ENCODE measurements at regions not wholly inside any gene's neighbourhood (a gene's known extent, or its start where the extent isn't known, plus 50 kb on each side); places are given as distances from the start of the nearest gene placed in this dataset.

GRCh38 chr2:172244419-172245130, 141.9 kb upstream of the DLX2 start:
- no peaks in the 10 kb centered on the region for H3K36me3 ChIP-seq (ENCODE audit: insufficient read depth, low read length)
- H2AFZ ChIP-seq (ENCODE audit: low read length, unreplicated experiment) = no peak overlapping the region
- H3K27ac ChIP-seq (ENCODE audit: low read depth, low read length) = no peak overlapping the region
- no peaks in the 10 kb centered on the region for H3K79me2 ChIP-seq (ENCODE audit: control insufficient read depth, insufficient read depth, low read length, unreplicated experiment)
- H3K4me3 ChIP-seq (ENCODE audit: low read depth, low read length) = no peak overlapping the region
- no peaks in the 10 kb centered on the region for H3K27me3 ChIP-seq (ENCODE audit: insufficient read depth, low read length)
- peaks cover 15% of the 10 kb centered on the region for H3K4me1 ChIP-seq (ENCODE audit: control insufficient read depth, insufficient read depth, low read length, unreplicated experiment)

- peak overlapping the region; percentile 7 for H2AFZ ChIP-seq (ENCODE audit: low read length, unreplicated experiment)
- peaks cover 36% of the 10 kb centered on the region for H3K4me1 ChIP-seq (ENCODE audit: control insufficient read depth, insufficient read depth, low read length, unreplicated experiment)
- no peaks in the 10 kb centered on the region for H3K36me3 ChIP-seq (ENCODE audit: insufficient read depth, low read length)
- H3K4me3 ChIP-seq (ENCODE audit: low read depth, low read length) = no peak overlapping the region
- no peaks in the 10 kb centered on the region for H3K27me3 ChIP-seq (ENCODE audit: insufficient read depth, low read length)
- H3K79me2 ChIP-seq (ENCODE audit: control insufficient read depth, insufficient read depth, low read length, unreplicated experiment) = no peaks in the 10 kb centered on the region
- H3K27ac ChIP-seq (ENCODE audit: low read depth, low read length) = no peak overlapping the region
Measured at GRCh38 chr2:172246649-172247048, 143.9 kb upstream of the DLX2 start.

GRCh38 chr2:172247203-172247602, 144.5 kb upstream of the DLX2 start:
- H2AFZ ChIP-seq (ENCODE audit: low read length, unreplicated experiment) = peak overlapping the region; percentile 7
- H3K4me3 ChIP-seq (ENCODE audit: low read depth, low read length) = no peak overlapping the region
- peaks cover 41% of the 10 kb centered on the region for H3K4me1 ChIP-seq (ENCODE audit: control insufficient read depth, insufficient read depth, low read length, unreplicated experiment)
- H3K27ac ChIP-seq (ENCODE audit: low read depth, low read length) = no peak overlapping the region
- no peaks in the 10 kb centered on the region for H3K27me3 ChIP-seq (ENCODE audit: insufficient read depth, low read length)
- no peaks in the 10 kb centered on the region for H3K79me2 ChIP-seq (ENCODE audit: control insufficient read depth, insufficient read depth, low read length, unreplicated experiment)
- no peaks in the 10 kb centered on the region for H3K36me3 ChIP-seq (ENCODE audit: insufficient read depth, low read length)

GRCh38 chr2:172248381-172248780, 145.7 kb upstream of the DLX2 start:
- no peaks in the 10 kb centered on the region for H3K79me2 ChIP-seq (ENCODE audit: control insufficient read depth, insufficient read depth, low read length, unreplicated experiment)
- H3K4me1 ChIP-seq (ENCODE audit: control insufficient read depth, insufficient read depth, low read length, unreplicated experiment) = peaks cover 51% of the 10 kb centered on the region
- H3K27me3 ChIP-seq (ENCODE audit: insufficient read depth, low read length) = no peaks in the 10 kb centered on the region
- no peaks in the 10 kb centered on the region for H3K36me3 ChIP-seq (ENCODE audit: insufficient read depth, low read length)
- H3K27ac ChIP-seq (ENCODE audit: low read depth, low read length) = no peak overlapping the region
- no peak overlapping the region for H3K4me3 ChIP-seq (ENCODE audit: low read depth, low read length)
- H2AFZ ChIP-seq (ENCODE audit: low read length, unreplicated experiment) = no peak overlapping the region

GRCh38 chr2:172248785-172249187, 146.1 kb upstream of the DLX2 start:
- Histone ChIP-seq H3K27me3 (ENCODE audit: insufficient read depth, low read length) (no peaks in the 10 kb centered on the region), H3K4me3 (ENCODE audit: low read depth, low read length) (no peak overlapping the region), H2AFZ (ENCODE audit: low read length, unreplicated experiment) (no peak overlapping the region), H3K4me1 (ENCODE audit: control insufficient read depth, insufficient read depth, low read length, unreplicated experiment) (peaks cover 55% of the 10 kb centered on the region), H3K27ac (ENCODE audit: low read depth, low read length) (peak overlapping the region; percentile 11; the same call in 1 of the 2 replicates), H3K36me3 (ENCODE audit: insufficient read depth, low read length) (no peaks in the 10 kb centered on the region), H3K79me2 (ENCODE audit: control insufficient read depth, insufficient read depth, low read length, unreplicated experiment) (no peaks in the 10 kb centered on the region)

- Histone ChIP-seq H3K4me1 (ENCODE audit: control insufficient read depth, insufficient read depth, low read length, unreplicated experiment) (peaks cover 61% of the 10 kb centered on the region), H3K27me3 (ENCODE audit: insufficient read depth, low read length) (no peaks in the 10 kb centered on the region), H3K27ac (ENCODE audit: low read depth, low read length) (peak overlapping the region; percentile 11), H3K36me3 (ENCODE audit: insufficient read depth, low read length) (no peaks in the 10 kb centered on the region), H2AFZ (ENCODE audit: low read length, unreplicated experiment) (peak overlapping the region; percentile 27), H3K79me2 (ENCODE audit: control insufficient read depth, insufficient read depth, low read length, unreplicated experiment) (no peaks in the 10 kb centered on the region), H3K4me3 (ENCODE audit: low read depth, low read length) (no peak overlapping the region)
Measured at GRCh38 chr2:172249334-172249733, 146.6 kb upstream of the DLX2 start.

- H3K4me3 ChIP-seq (ENCODE audit: low read depth, low read length) = no peak overlapping the region; the same call in 1 of the 2 replicates
- H3K4me1 ChIP-seq (ENCODE audit: control insufficient read depth, insufficient read depth, low read length, unreplicated experiment) = peaks cover 57% of the 10 kb centered on the region
- H3K79me2 ChIP-seq (ENCODE audit: control insufficient read depth, insufficient read depth, low read length, unreplicated experiment) = no peaks in the 10 kb centered on the region
- no peaks in the 10 kb centered on the region for H3K27me3 ChIP-seq (ENCODE audit: insufficient read depth, low read length)
- peak overlapping the region; percentile 47 for H3K27ac ChIP-seq (ENCODE audit: low read depth, low read length)
- H3K36me3 ChIP-seq (ENCODE audit: insufficient read depth, low read length) = no peaks in the 10 kb centered on the region
- peak overlapping the region; percentile 35 for H2AFZ ChIP-seq (ENCODE audit: low read length, unreplicated experiment)
Measured at GRCh38 chr2:172249986-172250385, 147.3 kb upstream of the DLX2 start.

- Histone ChIP-seq H3K79me2 (ENCODE audit: control insufficient read depth, insufficient read depth, low read length, unreplicated experiment) (no peaks in the 10 kb centered on the region), H3K4me3 (ENCODE audit: low read depth, low read length) (peak overlapping the region; percentile 30; the same call in 1 of the 2 replicates), H3K4me1 (ENCODE audit: control insufficient read depth, insufficient read depth, low read length, unreplicated experiment) (peaks cover 62% of the 10 kb centered on the region), H3K27me3 (ENCODE audit: insufficient read depth, low read length) (no peaks in the 10 kb centered on the region), H2AFZ (ENCODE audit: low read length, unreplicated experiment) (peak overlapping the region; percentile 48), H3K27ac (ENCODE audit: low read depth, low read length) (peak overlapping the region; percentile 43), H3K36me3 (ENCODE audit: insufficient read depth, low read length) (no peaks in the 10 kb centered on the region)
Measured at GRCh38 chr2:172251231-172251630, 148.5 kb upstream of the DLX2 start.

- Histone ChIP-seq H3K4me1 (ENCODE audit: control insufficient read depth, insufficient read depth, low read length, unreplicated experiment) (peaks cover 70% of the 10 kb centered on the region), H2AFZ (ENCODE audit: low read length, unreplicated experiment) (no peak overlapping the region), H3K36me3 (ENCODE audit: insufficient read depth, low read length) (no peaks in the 10 kb centered on the region), H3K27ac (ENCODE audit: low read depth, low read length) (peak overlapping the region; percentile 71), H3K27me3 (ENCODE audit: insufficient read depth, low read length) (no peaks in the 10 kb centered on the region), H3K79me2 (ENCODE audit: control insufficient read depth, insufficient read depth, low read length, unreplicated experiment) (no peaks in the 10 kb centered on the region), H3K4me3 (ENCODE audit: low read depth, low read length) (no peak overlapping the region)
Measured at GRCh38 chr2:172252154-172252553, 149.5 kb upstream of the DLX2 start.

- H3K27ac ChIP-seq (ENCODE audit: low read depth, low read length) = peak overlapping the region; percentile 88
- H3K4me1 ChIP-seq (ENCODE audit: control insufficient read depth, insufficient read depth, low read length, unreplicated experiment) = peaks cover 70% of the 10 kb centered on the region
- no peak overlapping the region for H3K4me3 ChIP-seq (ENCODE audit: low read depth, low read length)
- H2AFZ ChIP-seq (ENCODE audit: low read length, unreplicated experiment) = peak overlapping the region; percentile 43
- no peaks in the 10 kb centered on the region for H3K36me3 ChIP-seq (ENCODE audit: insufficient read depth, low read length)
- no peaks in the 10 kb centered on the region for H3K27me3 ChIP-seq (ENCODE audit: insufficient read depth, low read length)
- no peaks in the 10 kb centered on the region for H3K79me2 ChIP-seq (ENCODE audit: control insufficient read depth, insufficient read depth, low read length, unreplicated experiment)
Measured at GRCh38 chr2:172253190-172254052, 150.7 kb upstream of the DLX2 start.
